GM18867 (cell line): ENCODE measurements at regions not wholly inside any gene's neighbourhood (a gene's known extent, or its start where the extent isn't known, plus 50 kb on each side); places are given as distances from the start of the nearest gene placed in this dataset.

Experiments
- ATAC-seq: cut with Tn5 transposase; IDR thresholded peaks from one replicate; pipeline ENCODE4 v1.9.1; 2021; ENCODE audit warnings: mild to moderate bottlenecking, moderate library complexity; ENCODE audit not compliant: unreplicated experiment

- no peak for ATAC-seq
These were observed 106.4 kb downstream of the BRD1 start for GRCh38 chr22:49721211-49721763.

- ATAC-seq, result no peak
These were observed 107.3 kb downstream of the BRD1 start for GRCh38 chr22:49720279-49720959.

- no peak for ATAC-seq
These were observed 108.6 kb downstream of the BRD1 start for GRCh38 chr22:49719046-49719445.

- ATAC-seq, result no peak
These were observed 109.3 kb downstream of the BRD1 start for GRCh38 chr22:49718396-49718795.

- ATAC-seq, result no peak
These were observed 110.3 kb downstream of the BRD1 start for GRCh38 chr22:49717322-49717919.

- ATAC-seq, result no peak
These were observed 111.2 kb downstream of the BRD1 start for GRCh38 chr22:49716441-49716840.

- ATAC-seq, result no peak
These were observed 112.2 kb downstream of the BRD1 start for GRCh38 chr22:49715450-49715849.

- ATAC-seq, result no peak
These were observed 114.7 kb downstream of the BRD1 start for GRCh38 chr22:49713003-49713402.

- no peak for ATAC-seq
These were observed 115.4 kb downstream of the BRD1 start for GRCh38 chr22:49712195-49712791.

- no peak for ATAC-seq
These were observed 116.9 kb downstream of the BRD1 start for GRCh38 chr22:49710746-49711145.

GRCh38 chr22:49709464-49709863, 118.2 kb downstream of the BRD1 start:
- ATAC-seq, result no peak

GRCh38 chr22:49705972-49706352, 121.7 kb downstream of the BRD1 start:
- ATAC-seq, result no peak

GRCh38 chr22:49705216-49705971, 122.3 kb downstream of the BRD1 start:
- ATAC-seq, result no peak

GRCh38 chr22:49704345-49705215, 123.1 kb downstream of the BRD1 start:
- ATAC-seq, result no peak

- ATAC-seq, result no peak
These were observed 123.7 kb downstream of the BRD1 start for GRCh38 chr22:49703990-49704344.

- ATAC-seq, result no peak
These were observed 124.2 kb downstream of the BRD1 start for GRCh38 chr22:49703505-49703904.

- ATAC-seq, result no peak
These were observed 125.6 kb downstream of the BRD1 start for GRCh38 chr22:49702068-49702397.

GRCh38 chr22:49701380-49702067, 126.1 kb downstream of the BRD1 start:
- ATAC-seq, result no peak

- ATAC-seq, result no peak
These were observed 127.7 kb downstream of the BRD1 start for GRCh38 chr22:49699928-49700498.

- no peak for ATAC-seq
These were observed 128.2 kb downstream of the BRD1 start for GRCh38 chr22:49699476-49699875.
